Hepatocyte (in vitro differentiated cells): ENCODE measurements at regions not wholly inside any gene's neighbourhood (a gene's known extent, or its start where the extent isn't known, plus 50 kb on each side); places are given as distances from the start of the nearest gene placed in this dataset.
"Not testable (repeated sequence)": the region's sequence is repeated elsewhere in the genome, so short reads cannot be mapped to it uniquely, and the experiment has no call there.

Experiments
- DNase-seq: peaks from one replicate; pipeline ENCODE4 v3.0.0-alpha.2; 2016; ENCODE audit warnings: low spot score
- H2AFZ ChIP-seq: fragments of 200-600 bp; sonication (generic); 2 replicates; pipeline ENCODE4 v1.6.0; 2016; ENCODE audit warnings: antibody characterized with exemption, mild to moderate bottlenecking
- H3K27ac ChIP-seq: fragments of 200-600 bp; sonication (generic); 2 replicates; pipeline ENCODE4 v1.5.1; 2016; ENCODE audit warnings: mild to moderate bottlenecking
- H3K27me3 ChIP-seq: fragments of 200-600 bp; sonication (generic); 2 replicates; pipeline ENCODE4 v1.6.1; 2016
- H3K36me3 ChIP-seq: fragments of 200-600 bp; sonication (generic); replicated peaks from 2 replicates; pipeline ENCODE4 v1.5.1; 2016; ENCODE audit warnings: low read depth; ENCODE audit not compliant: insufficient read depth
- H3K4me1 ChIP-seq: fragments of 200-600 bp; sonication (generic); 2 replicates; pipeline ENCODE4 v1.5.1; 2016; ENCODE audit warnings: mild to moderate bottlenecking, moderate library complexity; ENCODE audit not compliant: insufficient read depth
- H3K4me2 ChIP-seq: fragments of 200-600 bp; sonication (generic); 2 replicates; pipeline ENCODE4 v1.6.0; 2016
- H3K4me3 ChIP-seq: fragments of 200-600 bp; sonication (generic); 2 replicates; pipeline ENCODE4 v1.5.1; 2016; ENCODE audit warnings: mild to moderate bottlenecking
- H3K79me2 ChIP-seq: fragments of 200-600 bp; sonication (generic); 2 replicates; pipeline ENCODE4 v1.6.0; 2017; ENCODE audit warnings: mild to moderate bottlenecking
- H3K9me2 ChIP-seq: fragments of 200-600 bp; sonication (generic); replicated peaks from 2 replicates; pipeline ENCODE4 v1.6.0; 2017; ENCODE audit warnings: mild to moderate bottlenecking; ENCODE audit not compliant: insufficient read depth
- H3K9me3 ChIP-seq: fragments of 200-600 bp; sonication (generic); 2 replicates; pipeline ENCODE4 v1.5.1; 2016; ENCODE audit warnings: low read depth, mild to moderate bottlenecking
- H4K20me1 ChIP-seq: fragments of 200-600 bp; sonication (generic); 2 replicates; pipeline ENCODE4 v1.6.0; 2016; ENCODE audit warnings: mild to moderate bottlenecking; ENCODE audit not compliant: insufficient read depth, poor library complexity, severe bottlenecking
- CTCF ChIP-seq: fragments of 200-600 bp; sonication (generic); IDR thresholded peaks from 2 replicates; pipeline ENCODE4 v1.5.1; 2016; ENCODE audit warnings: antibody characterized with exemption, mild to moderate bottlenecking; ENCODE audit not compliant: poor library complexity
- EZH2 ChIP-seq: fragments of 200-600 bp; sonication (generic); IDR thresholded peaks from 2 replicates; pipeline ENCODE4 v1.6.1; 2016; ENCODE audit warnings: antibody characterized with exemption, mild to moderate bottlenecking, borderline replicate concordance
- EZH2phosphoT487 ChIP-seq: fragments of 200-600 bp; sonication (generic); IDR thresholded peaks from one replicate; pipeline ENCODE4 v1.6.1; 2018; ENCODE audit warnings: antibody characterized with exemption, mild to moderate bottlenecking, low read depth, moderate library complexity; ENCODE audit not compliant: unreplicated experiment, severe bottlenecking
- WGBS: methylation state at CpG from one replicate; pipeline ENCODE4 v1.1.6; 2016; ENCODE audit warnings: low lambda C conversion rate; ENCODE audit errors: missing lambda C conversion rate; 5-methylcytosine and 5-hydroxymethylcytosine counted together

- Histone ChIP-seq H2AFZ (no peak overlapping the region), H3K9me2 (no peaks in the 10 kb centered on the region), H3K9me3 (no peaks in the 10 kb centered on the region), H3K4me3 (no peak overlapping the region), H3K36me3 (no peaks in the 10 kb centered on the region), H4K20me1 (no peaks in the 10 kb centered on the region), H3K4me2 (no peak overlapping the region), H3K27ac (no peak overlapping the region), H3K27me3 (no peaks in the 10 kb centered on the region), H3K79me2 (no peaks in the 10 kb centered on the region), H3K4me1 (no peaks in the 10 kb centered on the region)
- 92% methylated on average over 1 of the region's 1 CpG for WGBS
- no peak for TF ChIP-seq EZH2
- TF ChIP-seq CTCF, result no peak
- no peak for TF ChIP-seq EZH2phosphoT487
- no peak for DNase-seq
Observed at GRCh38 chr4:106546370-106546769, 177.8 kb upstream of the GIMD1 start.

- H3K9me2 ChIP-seq, H3K4me1 ChIP-seq, DNase-seq, H3K27ac ChIP-seq, H3K79me2 ChIP-seq, H2AFZ ChIP-seq, H3K4me3 ChIP-seq, H3K4me2 ChIP-seq, H3K27me3 ChIP-seq, H4K20me1 ChIP-seq, H3K36me3 ChIP-seq, H3K9me3 ChIP-seq: not testable (repeated sequence)
- WGBS, result 74% methylated on average over 1 of the region's 1 CpG
Observed at GRCh38 chr4:106542609-106543008, 174.0 kb upstream of the GIMD1 start.

- Histone ChIP-seq H3K9me2 (no peaks in the 10 kb centered on the region), H2AFZ (no peak overlapping the region), H3K4me3 (no peak overlapping the region), H4K20me1 (no peaks in the 10 kb centered on the region), H3K27me3 (no peaks in the 10 kb centered on the region), H3K9me3 (no peaks in the 10 kb centered on the region), H3K4me2 (no peak overlapping the region), H3K79me2 (no peaks in the 10 kb centered on the region), H3K4me1 (no peaks in the 10 kb centered on the region), H3K27ac (no peak overlapping the region), H3K36me3 (no peaks in the 10 kb centered on the region)
- no peak for TF ChIP-seq CTCF
- no peak for TF ChIP-seq EZH2phosphoT487
- no peak for TF ChIP-seq EZH2
- DNase-seq, result no peak
- 89% methylated on average over 2 of the region's 2 CpGs for WGBS
Observed at GRCh38 chr4:106541253-106541652, 172.7 kb upstream of the GIMD1 start.

- no peaks in the 10 kb centered on the region for H3K27me3 ChIP-seq
- no peak overlapping the region for H3K27ac ChIP-seq
- peaks cover 9% of the 10 kb centered on the region for H3K4me1 ChIP-seq
- H3K36me3 ChIP-seq, result no peaks in the 10 kb centered on the region
- H3K9me2 ChIP-seq, result no peaks in the 10 kb centered on the region
- DNase-seq, result no peak
- no peak overlapping the region for H2AFZ ChIP-seq
- TF ChIP-seq EZH2phosphoT487 (no peak), EZH2 (no peak), CTCF (no peak)
- H3K79me2 ChIP-seq, result no peaks in the 10 kb centered on the region
- H4K20me1 ChIP-seq, result no peaks in the 10 kb centered on the region
- H3K4me3 ChIP-seq, result no peak overlapping the region
- no peak overlapping the region for H3K4me2 ChIP-seq
- no peaks in the 10 kb centered on the region for H3K9me3 ChIP-seq
Observed at GRCh38 chr4:106530821-106531220, 162.2 kb upstream of the GIMD1 start.
